GM19467 (cell line): ENCODE measurements at regions not wholly inside any gene's neighbourhood (a gene's known extent, or its start where the extent isn't known, plus 50 kb on each side); places are given as distances from the start of the nearest gene placed in this dataset.

Experiments
- ATAC-seq: cut with Tn5 transposase; IDR thresholded peaks from one replicate; pipeline ENCODE4 v1.9.1; 2021; ENCODE audit warnings: mild to moderate bottlenecking, moderate library complexity; ENCODE audit not compliant: unreplicated experiment

GRCh38 chr11:122355968-122356367 is 240.0 kb upstream of the BLID start:
- no peak for ATAC-seq

GRCh38 chr11:122354025-122354697 is 238.1 kb upstream of the BLID start:
- no peak for ATAC-seq

GRCh38 chr11:122353561-122353960 is 237.5 kb upstream of the BLID start:
- ATAC-seq, result no peak

- ATAC-seq, result no peak
Observed at GRCh38 chr11:122348659-122349409, 232.8 kb upstream of the BLID start.

- ATAC-seq, result no peak
Observed at GRCh38 chr11:122346006-122346405, 230.0 kb upstream of the BLID start.

GRCh38 chr11:122345586-122345985 is 229.6 kb upstream of the BLID start:
- ATAC-seq, result no peak

- no peak for ATAC-seq
Observed at GRCh38 chr11:122344215-122344614, 228.2 kb upstream of the BLID start.

GRCh38 chr11:122343210-122343609 is 227.2 kb upstream of the BLID start:
- ATAC-seq, result no peak

GRCh38 chr11:122342089-122342744 is 226.2 kb upstream of the BLID start:
- ATAC-seq, result no peak

GRCh38 chr11:122341477-122341876 is 225.5 kb upstream of the BLID start:
- ATAC-seq, result no peak

- no peak for ATAC-seq
Observed at GRCh38 chr11:122340607-122341290, 224.7 kb upstream of the BLID start.

- no peak for ATAC-seq
Observed at GRCh38 chr11:122339436-122340060, 223.5 kb upstream of the BLID start.

- ATAC-seq, result no peak
Observed at GRCh38 chr11:122337704-122338103, 221.7 kb upstream of the BLID start.

GRCh38 chr11:122337241-122337640 is 221.2 kb upstream of the BLID start:
- no peak for ATAC-seq

- no peak for ATAC-seq
Observed at GRCh38 chr11:122336706-122337105, 220.7 kb upstream of the BLID start.

GRCh38 chr11:122334546-122335339 is 218.7 kb upstream of the BLID start:
- ATAC-seq, result no peak

GRCh38 chr11:122333467-122333866 is 217.5 kb upstream of the BLID start:
- no peak for ATAC-seq

GRCh38 chr11:122331079-122331478 is 215.1 kb upstream of the BLID start:
- no peak for ATAC-seq

- no peak for ATAC-seq
Observed at GRCh38 chr11:122330279-122330965, 214.4 kb upstream of the BLID start.

GRCh38 chr11:122327528-122327927 is 211.5 kb upstream of the BLID start:
- ATAC-seq, result no peak
